Left lung (tissue), 4 donors: ENCODE measurements at regions not wholly inside any gene's neighbourhood (a gene's known extent, or its start where the extent isn't known, plus 50 kb on each side); places are given as distances from the start of the nearest gene placed in this dataset.

Experiments used
- ATAC-seq: fragments of 200-7000 bp; cut with Tn5 transposase; one replicate; pipeline ENCODE4 v1.9.1; 2020; ENCODE audit warnings: moderate library complexity
- DNase-seq, 4 donors: peaks; one replicate each; pipeline ENCODE4 v3.0.0-alpha.2; 2013 to 2020
- H3K27ac ChIP-seq, 2 donors: fragments of 200-600 bp; sonication (generic) in 1 of 2; one replicate each; pipeline versions ENCODE4 v1.5.0 to v1.8.0; 2020 to 2021
- H3K27me3 ChIP-seq, 2 donors: fragments of 200-600 bp; sonication (generic) in 1 of 2; one replicate each; pipeline versions ENCODE4 v1.5.0 to v1.8.0; 2020 to 2021
- H3K36me3 ChIP-seq, 2 donors: fragments of 200-600 bp; sonication (generic) in 1 of 2; one replicate each; pipeline versions ENCODE4 v1.5.0 to v1.8.0; 2020 to 2021
- H3K4me1 ChIP-seq, 2 donors: fragments of 200-600 bp; one replicate each; pipeline ENCODE4 v1.8.0; 2021
- H3K4me3 ChIP-seq, 2 donors: fragments of 200-600 bp; sonication (generic) in 1 of 2; one replicate each; pipeline versions ENCODE4 v1.5.0 to v1.8.0; 2020 to 2021; ENCODE audit warnings: mild to moderate bottlenecking in 1 of 2
- H3K9me3 ChIP-seq, 2 donors: fragments of 200-600 bp; sonication (generic) in 1 of 2; one replicate each; pipeline versions ENCODE4 v1.5.0 to v1.8.0; 2020 to 2021
- CTCF ChIP-seq, 2 donors: fragments of 200-600 bp; sonication (generic) in 1 of 2; IDR thresholded peaks; one replicate each; pipeline versions ENCODE4 v1.5.0 to v1.8.0; 2021; ENCODE audit warnings: antibody characterized with exemption in 2 of 2
- intact Hi-C, 2 donors: fragments of 100-400 bp; cut with DNase I; formaldehyde crosslinking; loops; one replicate each; pipeline versions ENCODE4 v1.11.2 to v1.14.2; 2022
- donor health status: DM: no; HTN: yes; CAD: no.
- donor health status: DM: no; HTN: no; CAD: no.

- no peak for DNase-seq
- no peak for ATAC-seq
- intact Hi-C loops = no loop called here
Measured at GRCh38 chr6:77011929-77012545, 451.3 kb downstream of the HTR1B start.

GRCh38 chr6:77010931-77011542 lies 452.3 kb downstream of the HTR1B start:
- H3K27me3 ChIP-seq = no peaks in the 10 kb centered on the region
- no peaks in the 10 kb centered on the region for H3K4me1 ChIP-seq
- H3K4me3 ChIP-seq = no peak overlapping the region
- H3K27ac ChIP-seq = no peak overlapping the region
- H3K36me3 ChIP-seq = no peaks in the 10 kb centered on the region
- intact Hi-C loops = no loop called here
- no peak for ATAC-seq
- TF ChIP-seq CTCF (IDR thresholded peaks at IDR 0.05) = no peak
- peaks cover 0 to 37% of the 10 kb centered on the region in 2 donors for H3K9me3 ChIP-seq
- no peak for DNase-seq

More at GRCh38 chr6:77011929-77012545, 451.3 kb downstream of the HTR1B start:
- Histone ChIP-seq H3K4me1 (no peaks in the 10 kb centered on the region), H3K36me3 (no peaks in the 10 kb centered on the region), H3K27me3 (no peaks in the 10 kb centered on the region), H3K27ac (no peak overlapping the region), H3K4me3 (no peak overlapping the region), H3K9me3 (peaks cover 0 to 27% of the 10 kb centered on the region in 2 donors)
- TF ChIP-seq CTCF (IDR thresholded peaks at IDR 0.05) = no peak

- Histone ChIP-seq H3K9me3 (peaks cover 0 to 49% of the 10 kb centered on the region in 2 donors), H3K27me3 (no peaks in the 10 kb centered on the region), H3K4me1 (no peaks in the 10 kb centered on the region), H3K36me3 (no peaks in the 10 kb centered on the region), H3K4me3 (no peak overlapping the region), H3K27ac (no peak overlapping the region)
- TF ChIP-seq CTCF (IDR thresholded peaks at IDR 0.05) = no peak
- ATAC-seq (no peak), DNase-seq (no peak)
- intact Hi-C loops = no loop called here
Measured at GRCh38 chr6:76992553-76992952, 470.7 kb downstream of the HTR1B start.

GRCh38 chr6:76984572-76984971 lies 478.7 kb downstream of the HTR1B start:
- no peak for TF ChIP-seq CTCF (IDR thresholded peaks at IDR 0.05)
- H3K27me3 ChIP-seq = no peaks in the 10 kb centered on the region
- intact Hi-C loops = no loop called here

GRCh38 chr6:76982476-76983199 lies 480.7 kb downstream of the HTR1B start:
- H3K27ac ChIP-seq = no peak overlapping the region
- no peak for TF ChIP-seq CTCF (IDR thresholded peaks at IDR 0.05)
- no peaks in the 10 kb centered on the region for H3K4me1 ChIP-seq
- peaks cover 0 to 2% of the 10 kb centered on the region in 2 donors for H3K9me3 ChIP-seq
- H3K36me3 ChIP-seq = no peaks in the 10 kb centered on the region
- DNase-seq = no peak
- H3K4me3 ChIP-seq = no peak overlapping the region
- H3K27me3 ChIP-seq = no peaks in the 10 kb centered on the region
- no peak for ATAC-seq
- intact Hi-C loops = no loop called here

More at GRCh38 chr6:76984572-76984971, 478.7 kb downstream of the HTR1B start:
- no peak overlapping the region for H3K27ac ChIP-seq
- H3K9me3 ChIP-seq = peaks cover 0 to 15% of the 10 kb centered on the region in 2 donors
- no peak for ATAC-seq
- DNase-seq = no peak
- no peak overlapping the region for H3K4me3 ChIP-seq
- H3K36me3 ChIP-seq = no peaks in the 10 kb centered on the region
- no peaks in the 10 kb centered on the region for H3K4me1 ChIP-seq
